RWPE2 (cell line): ENCODE measurements at regions not wholly inside any gene's neighbourhood (a gene's known extent, or its start where the extent isn't known, plus 50 kb on each side); places are given as distances from the start of the nearest gene placed in this dataset.

ENCODE experiments used
- ATAC-seq: fragments of 200-7000 bp; cut with Tn5 transposase; 3 replicates; pipeline ENCODE4 v1.9.1; 2021; ENCODE audit warnings: low read depth
- DNase-seq: peaks from one replicate; pipeline ENCODE4 v3.0.0-alpha.2; 2020; ENCODE audit warnings: low spot score
- H3K27ac ChIP-seq: fragments of 450-650 bp; 2 replicates; pipeline ENCODE4 v1.5.1; 2017; ENCODE audit warnings: mild to moderate bottlenecking; ENCODE audit not compliant: poor library complexity, severe bottlenecking
- H3K27me3 ChIP-seq: fragments of 250-450 bp; sonication (Bioruptor Pico); 2 replicates; pipeline ENCODE4 v1.5.1; 2021; ENCODE audit warnings: mild to moderate bottlenecking, moderate library complexity; ENCODE audit not compliant: insufficient read depth, poor library complexity, severe bottlenecking
- H3K36me3 ChIP-seq: fragments of 250-450 bp; sonication (Bioruptor Pico); 2 replicates; pipeline ENCODE4 v1.5.1; 2020; ENCODE audit warnings: low read depth, mild to moderate bottlenecking, moderate library complexity
- H3K4me1 ChIP-seq: fragments of 250-450 bp; sonication (Bioruptor Pico); 2 replicates; pipeline ENCODE4 v1.5.1; 2021; ENCODE audit warnings: mild to moderate bottlenecking, moderate library complexity; ENCODE audit not compliant: insufficient read depth, poor library complexity, severe bottlenecking
- H3K4me3 ChIP-seq: fragments of 250-450 bp; sonication (Bioruptor Pico); 2 replicates; pipeline ENCODE4 v1.5.1; 2021; ENCODE audit warnings: mild to moderate bottlenecking, moderate library complexity; ENCODE audit not compliant: severe bottlenecking
- H3K9me3 ChIP-seq: fragments of 250-450 bp; sonication (Bioruptor Pico); 2 replicates; pipeline ENCODE4 v1.5.1; 2021; ENCODE audit warnings: mild to moderate bottlenecking, moderate library complexity; ENCODE audit not compliant: severe bottlenecking
- TF ChIP-seq, protein P1 (sequence below): fragments of 450-650 bp; IDR thresholded peaks from one replicate; pipeline ENCODE4 v1.5.1; 2017; ENCODE audit warnings: mild to moderate bottlenecking, moderate library complexity; ENCODE audit not compliant: poor library complexity, severe bottlenecking

DNA sequence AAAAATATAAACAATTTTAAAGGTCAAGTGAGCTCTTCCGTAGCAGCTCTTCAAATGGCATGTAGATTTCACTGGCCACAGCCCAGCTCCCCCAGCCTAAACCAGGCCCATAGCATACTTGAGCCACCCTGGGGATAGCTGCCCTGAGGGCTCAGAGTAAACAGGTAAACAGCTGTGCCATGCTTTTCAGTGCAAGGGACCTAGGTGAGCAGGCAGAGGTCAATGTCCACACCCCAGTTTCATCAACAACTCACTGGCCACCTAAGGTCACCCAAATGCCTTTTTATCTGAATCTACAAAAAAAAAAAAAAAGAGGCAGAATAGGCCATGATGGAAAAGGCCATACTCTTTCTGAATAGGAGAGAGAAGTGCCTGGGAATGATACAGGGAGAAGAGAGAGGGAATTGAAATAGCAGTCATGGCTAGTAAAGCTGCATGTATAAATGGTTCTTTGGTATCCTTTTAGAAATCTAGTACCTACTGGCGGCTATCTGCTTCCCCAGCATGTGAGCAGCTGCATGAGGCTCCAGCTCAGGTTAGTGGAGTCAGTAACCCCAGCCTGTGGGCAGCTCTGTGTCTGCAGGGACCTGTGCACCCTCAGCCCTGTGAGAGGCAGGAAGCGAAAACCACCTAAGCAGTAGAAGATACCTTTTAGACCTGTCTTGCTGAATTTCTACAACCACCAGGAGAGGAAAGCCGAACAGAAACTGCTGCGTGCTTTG is 77.0 kb downstream of the FOXA2 start:
- H3K9me3 ChIP-seq: no peaks in the 10 kb centered on the region
- H3K36me3 ChIP-seq: no peaks in the 10 kb centered on the region
- TF ChIP-seq, protein P1, sequence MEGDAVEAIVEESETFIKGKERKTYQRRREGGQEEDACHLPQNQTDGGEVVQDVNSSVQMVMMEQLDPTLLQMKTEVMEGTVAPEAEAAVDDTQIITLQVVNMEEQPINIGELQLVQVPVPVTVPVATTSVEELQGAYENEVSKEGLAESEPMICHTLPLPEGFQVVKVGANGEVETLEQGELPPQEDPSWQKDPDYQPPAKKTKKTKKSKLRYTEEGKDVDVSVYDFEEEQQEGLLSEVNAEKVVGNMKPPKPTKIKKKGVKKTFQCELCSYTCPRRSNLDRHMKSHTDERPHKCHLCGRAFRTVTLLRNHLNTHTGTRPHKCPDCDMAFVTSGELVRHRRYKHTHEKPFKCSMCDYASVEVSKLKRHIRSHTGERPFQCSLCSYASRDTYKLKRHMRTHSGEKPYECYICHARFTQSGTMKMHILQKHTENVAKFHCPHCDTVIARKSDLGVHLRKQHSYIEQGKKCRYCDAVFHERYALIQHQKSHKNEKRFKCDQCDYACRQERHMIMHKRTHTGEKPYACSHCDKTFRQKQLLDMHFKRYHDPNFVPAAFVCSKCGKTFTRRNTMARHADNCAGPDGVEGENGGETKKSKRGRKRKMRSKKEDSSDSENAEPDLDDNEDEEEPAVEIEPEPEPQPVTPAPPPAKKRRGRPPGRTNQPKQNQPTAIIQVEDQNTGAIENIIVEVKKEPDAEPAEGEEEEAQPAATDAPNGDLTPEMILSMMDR: no peak
- no peak for DNase-seq
- H3K27ac ChIP-seq: no peak overlapping the region
- peaks cover 9% of the 10 kb centered on the region for H3K4me1 ChIP-seq
- no peaks in the 10 kb centered on the region for H3K27me3 ChIP-seq
- no peak for ATAC-seq
- H3K4me3 ChIP-seq: no peak overlapping the region

DNA sequence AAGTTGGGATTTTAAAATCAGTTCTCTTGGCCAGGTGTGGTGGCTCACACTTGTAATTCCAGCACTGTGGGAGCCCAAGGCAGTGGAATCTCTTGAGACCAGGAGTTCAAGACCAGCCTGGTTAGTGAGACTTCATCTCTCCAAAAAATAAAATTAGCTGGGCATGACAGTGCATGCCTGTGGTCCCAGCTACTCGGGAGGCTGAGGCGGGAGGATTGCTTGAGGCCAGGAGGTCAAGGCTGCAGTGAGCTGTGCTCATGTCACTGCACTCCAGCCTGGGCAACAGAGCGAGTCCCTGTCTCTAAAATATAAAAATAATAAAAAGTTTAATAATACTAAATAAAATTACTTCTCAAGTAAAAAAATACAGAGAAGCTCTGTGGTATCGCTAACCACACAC is 77.5 kb downstream of the FOXA2 start:
- DNase-seq (no peak), ATAC-seq (no peak)
- Histone ChIP-seq H3K36me3 (no peaks in the 10 kb centered on the region), H3K27ac (no peak overlapping the region), H3K4me3 (no peak overlapping the region), H3K9me3 (no peaks in the 10 kb centered on the region), H3K27me3 (no peaks in the 10 kb centered on the region), H3K4me1 (peaks cover 3% of the 10 kb centered on the region)
- TF ChIP-seq, protein P1: no peak

DNA sequence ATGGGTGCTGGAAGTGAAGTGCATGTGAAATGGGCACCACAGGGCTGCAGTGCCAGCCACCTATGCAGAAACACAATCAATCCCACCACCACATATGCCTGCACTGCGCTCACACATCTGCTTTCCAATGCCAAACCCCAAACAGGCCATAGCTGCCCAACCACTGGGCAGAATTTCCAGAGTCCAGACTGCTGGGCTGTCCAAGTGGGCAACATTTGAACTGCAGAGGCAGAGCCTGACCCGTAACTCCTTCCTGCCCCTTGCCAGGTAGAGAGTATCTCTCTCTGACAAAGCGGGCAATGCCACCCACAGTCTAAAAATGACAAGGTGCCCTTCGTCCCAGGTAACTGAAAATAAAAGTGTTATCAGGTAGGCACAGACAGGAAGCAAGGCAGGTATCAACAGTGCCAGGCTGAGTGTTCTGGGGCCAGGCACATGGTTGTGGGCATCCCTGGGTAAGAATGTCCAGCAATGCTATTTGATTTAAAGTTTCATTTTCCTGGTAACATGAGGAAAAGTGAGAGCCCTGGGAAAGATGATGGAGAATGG is 79.5 kb downstream of the FOXA2 start:
- H3K4me1 ChIP-seq: no peaks in the 10 kb centered on the region
- ATAC-seq: no peak
- H3K27me3 ChIP-seq: no peaks in the 10 kb centered on the region
- H3K36me3 ChIP-seq: no peaks in the 10 kb centered on the region
- H3K4me3 ChIP-seq: no peak overlapping the region
- H3K27ac ChIP-seq: no peak overlapping the region
- DNase-seq: no peak
- H3K9me3 ChIP-seq: no peaks in the 10 kb centered on the region
- TF ChIP-seq, protein P1: no peak

DNA sequence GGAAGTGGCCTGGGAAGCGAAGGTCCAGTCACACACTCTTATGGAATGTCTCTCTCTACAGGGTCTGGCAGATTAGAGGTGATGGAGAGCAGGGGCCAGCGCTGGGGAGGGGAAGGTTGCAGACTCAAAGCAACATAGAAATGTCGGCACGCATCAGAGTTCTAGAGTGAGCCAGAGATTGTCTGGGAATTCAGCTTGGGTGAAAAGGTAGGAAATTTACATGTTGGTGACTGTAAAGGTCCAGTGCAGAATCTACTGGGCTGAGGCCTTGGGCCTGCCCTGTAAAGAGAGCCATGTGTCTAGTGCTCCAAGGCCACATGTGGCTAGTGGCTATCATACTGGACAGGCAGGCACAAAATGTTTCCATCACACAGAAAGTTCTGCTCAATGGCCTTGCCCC is 80.8 kb downstream of the FOXA2 start:
- no peaks in the 10 kb centered on the region for H3K36me3 ChIP-seq
- ATAC-seq (no peak), DNase-seq (no peak)
- no peak overlapping the region for H3K27ac ChIP-seq
- H3K27me3 ChIP-seq: no peaks in the 10 kb centered on the region
- H3K9me3 ChIP-seq: no peaks in the 10 kb centered on the region
- H3K4me1 ChIP-seq: no peaks in the 10 kb centered on the region
- TF ChIP-seq, protein P1: no peak
- no peak overlapping the region for H3K4me3 ChIP-seq

DNA sequence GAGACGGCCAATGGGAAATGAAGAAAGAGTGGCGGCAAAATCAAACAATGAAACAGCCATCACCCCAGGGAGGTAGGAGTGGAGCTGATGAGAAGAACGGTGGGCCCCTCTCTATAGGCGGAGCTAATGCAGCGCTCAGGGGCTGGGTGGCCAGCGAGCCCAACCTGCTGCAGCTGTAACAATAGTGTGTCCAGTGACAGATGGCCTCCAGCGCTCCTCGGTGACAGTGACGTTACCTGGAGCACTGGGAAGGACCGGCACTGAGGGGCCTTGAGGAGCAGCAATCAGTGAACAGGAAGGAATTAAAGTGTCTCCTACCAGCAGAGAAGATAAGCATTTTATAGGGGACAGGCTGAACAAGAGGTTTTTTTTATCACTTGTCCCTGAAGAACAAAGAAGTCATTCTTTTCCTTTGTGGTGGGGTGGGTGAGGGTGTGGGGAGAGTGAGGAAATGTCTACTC is 81.6 kb downstream of the FOXA2 start:
- Histone ChIP-seq H3K4me3 (no peak overlapping the region), H3K9me3 (no peaks in the 10 kb centered on the region), H3K4me1 (no peaks in the 10 kb centered on the region), H3K27ac (no peak overlapping the region), H3K27me3 (no peaks in the 10 kb centered on the region), H3K36me3 (no peaks in the 10 kb centered on the region)
- DNase-seq (no peak), ATAC-seq (no peak)
- TF ChIP-seq, protein P1: no peak
